ENCODE measurements at regions not wholly inside any gene's neighbourhood (a gene's known extent, or its start where the extent isn't known, plus 50 kb on each side); places are given as distances from the start of the nearest gene placed in this dataset.

DNA sequence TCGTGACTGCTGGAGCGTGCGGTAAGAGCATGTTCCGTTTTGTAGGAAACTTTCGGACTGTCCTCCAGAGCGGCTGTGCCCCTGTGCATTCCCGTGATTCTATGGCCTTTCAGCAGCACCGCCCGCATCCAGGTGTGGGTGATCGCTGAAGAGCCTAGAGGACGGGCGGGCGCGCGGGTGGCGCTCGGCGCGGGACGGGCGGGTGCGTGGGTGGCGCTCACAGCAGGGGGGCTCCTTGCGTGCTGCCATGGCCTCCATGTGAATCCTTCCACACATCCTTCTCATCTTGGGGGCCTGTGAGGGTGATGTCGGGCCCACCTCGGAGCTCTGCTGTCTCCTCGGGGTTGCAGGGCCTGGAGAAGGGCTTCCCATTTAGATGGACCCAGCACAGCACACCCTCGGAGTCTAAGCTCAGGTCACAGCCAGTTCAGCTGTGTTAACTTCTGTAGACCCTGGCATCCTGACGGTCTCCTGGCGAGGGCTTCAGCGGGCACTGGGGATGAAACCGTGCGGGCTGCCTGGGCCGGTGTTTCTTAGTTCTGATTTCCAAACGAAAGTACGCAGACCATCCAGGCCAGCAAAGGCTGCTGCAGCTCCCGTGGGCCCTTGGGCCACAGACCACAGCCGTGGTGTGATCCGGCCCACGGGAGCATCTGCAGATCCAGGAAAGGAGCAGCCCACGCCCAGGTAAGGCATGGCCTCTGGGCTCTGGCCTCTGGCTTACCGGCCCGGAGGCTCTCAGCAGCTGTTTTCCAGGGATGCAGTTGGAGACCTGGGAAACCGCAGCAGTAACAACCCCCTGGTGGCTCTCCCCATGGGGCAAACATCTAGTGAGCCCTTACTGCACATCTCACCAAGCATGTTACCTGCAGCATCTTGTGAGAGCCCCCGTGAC is 339.4 kb downstream of the FOXL1 start:
- no peak for TF ChIP-seq CTCF (tag by site-specific recombination; IDR thresholded peaks at IDR 0.05)
- TF ChIP-seq ZNF239 (tag by site-specific recombination; IDR thresholded peaks at IDR 0.05), result no peak
- no peak for TF ChIP-seq ZNF391 (tag by site-specific recombination; IDR thresholded peaks at IDR 0.05; ENCODE audit: borderline replicate concordance, low read depth)
